SU-DHL-6 (cell line): ENCODE measurements at regions not wholly inside any gene's neighbourhood (a gene's known extent, or its start where the extent isn't known, plus 50 kb on each side); places are given as distances from the start of the nearest gene placed in this dataset.

ENCODE experiments used
- EZH2phosphoT487 ChIP-seq: fragments of 200-600 bp; sonication (generic), shearing (Covaris generic); conservative IDR thresholded peaks from 2 replicates; pipeline ENCODE4 v1.6.1; 2018; ENCODE audit warnings: mild to moderate bottlenecking, antibody characterized with exemption, low read length, moderate library complexity, mixed read lengths
- TF ChIP-seq, protein P1 (sequence below): fragments of 200-600 bp; sonication (generic); IDR thresholded peaks from one replicate; pipeline ENCODE4 v1.5.1; 2017; ENCODE audit warnings: antibody characterized with exemption, mild to moderate bottlenecking, low read length, moderate library complexity; ENCODE audit not compliant: insufficient read depth, poor library complexity, severe bottlenecking

DNA sequence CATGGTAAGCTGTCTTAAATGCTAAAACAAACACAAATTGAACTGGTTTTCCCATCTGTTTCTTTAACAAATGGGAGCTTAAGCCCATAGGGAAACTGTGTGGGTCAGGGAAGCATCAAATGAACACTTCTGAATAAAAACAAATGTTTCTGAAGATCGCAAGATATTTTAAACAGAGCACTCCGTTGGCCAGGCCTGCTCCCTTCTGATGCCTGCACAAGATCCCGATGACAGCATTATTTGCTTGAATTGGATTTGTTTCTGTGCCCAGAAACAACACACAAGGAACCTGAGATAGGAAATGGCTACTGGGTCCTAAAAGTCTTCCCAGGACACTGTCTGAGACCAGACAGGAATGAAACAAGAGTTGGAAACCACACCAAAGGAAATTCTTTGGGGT is 425.8 kb upstream of the ZFHX3 start:
- TF ChIP-seq, protein P1, sequence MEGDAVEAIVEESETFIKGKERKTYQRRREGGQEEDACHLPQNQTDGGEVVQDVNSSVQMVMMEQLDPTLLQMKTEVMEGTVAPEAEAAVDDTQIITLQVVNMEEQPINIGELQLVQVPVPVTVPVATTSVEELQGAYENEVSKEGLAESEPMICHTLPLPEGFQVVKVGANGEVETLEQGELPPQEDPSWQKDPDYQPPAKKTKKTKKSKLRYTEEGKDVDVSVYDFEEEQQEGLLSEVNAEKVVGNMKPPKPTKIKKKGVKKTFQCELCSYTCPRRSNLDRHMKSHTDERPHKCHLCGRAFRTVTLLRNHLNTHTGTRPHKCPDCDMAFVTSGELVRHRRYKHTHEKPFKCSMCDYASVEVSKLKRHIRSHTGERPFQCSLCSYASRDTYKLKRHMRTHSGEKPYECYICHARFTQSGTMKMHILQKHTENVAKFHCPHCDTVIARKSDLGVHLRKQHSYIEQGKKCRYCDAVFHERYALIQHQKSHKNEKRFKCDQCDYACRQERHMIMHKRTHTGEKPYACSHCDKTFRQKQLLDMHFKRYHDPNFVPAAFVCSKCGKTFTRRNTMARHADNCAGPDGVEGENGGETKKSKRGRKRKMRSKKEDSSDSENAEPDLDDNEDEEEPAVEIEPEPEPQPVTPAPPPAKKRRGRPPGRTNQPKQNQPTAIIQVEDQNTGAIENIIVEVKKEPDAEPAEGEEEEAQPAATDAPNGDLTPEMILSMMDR: no peak
- TF ChIP-seq EZH2phosphoT487: no peak
